ENCODE measurements at regions not wholly inside any gene's neighbourhood (a gene's known extent, or its start where the extent isn't known, plus 50 kb on each side); places are given as distances from the start of the nearest gene placed in this dataset.
"Not testable (repeated sequence)": the region's sequence is repeated elsewhere in the genome, so short reads cannot be mapped to it uniquely, and the experiment has no call there.

- no peaks in the 10 kb centered on the region for H3K36me3 ChIP-seq (ENCODE audit: insufficient read depth, low read length, poor library complexity, severe bottlenecking)
- DNase-seq (ENCODE audit: low spot score): no peak
- no peaks in the 10 kb centered on the region for H3K9me3 ChIP-seq (ENCODE audit: low read depth, low read length, poor library complexity, severe bottlenecking)
- no peak overlapping the region for H3K27ac ChIP-seq (ENCODE audit: low read depth, low read length, poor library complexity, severe bottlenecking)
- H3K4me1 ChIP-seq (ENCODE audit: insufficient read depth, low read length, poor library complexity, severe bottlenecking): no peaks in the 10 kb centered on the region
- no TSS peak for BruUV-seq (replicated peaks)
- no peak overlapping the region for H3K4me3 ChIP-seq (ENCODE audit: low read depth, low read length, poor library complexity, severe bottlenecking)
- POLR2A ChIA-PET (ENCODE audit: low non-redundant PET): no interaction called here
- no peak for TF ChIP-seq CTCF (conservative IDR thresholded peaks at IDR 0.05; ENCODE audit: low read depth, low read length)
- TF ChIP-seq EZH2 (IDR thresholded peaks at IDR 0.05; ENCODE audit: borderline replicate concordance, low read depth, low read length, poor library complexity, severe bottlenecking): no peak
- CTCF ChIA-PET: no interaction called here
- H3K27me3 ChIP-seq (replicated peaks; ENCODE audit: insufficient read depth, low read depth, low read length, poor library complexity): no peaks in the 10 kb centered on the region
- intact Hi-C loops (cut with micrococcal nuclease; ENCODE audit: unreplicated experiment): no loop called here
These were observed 177.9 kb upstream of the FST start for GRCh38 chr5:53302529-53302928.

- no peaks in the 10 kb centered on the region for H3K4me1 ChIP-seq (ENCODE audit: insufficient read depth, low read length, poor library complexity, severe bottlenecking)
- H3K36me3 ChIP-seq (ENCODE audit: insufficient read depth, low read length, poor library complexity, severe bottlenecking): no peaks in the 10 kb centered on the region
- no peak for TF ChIP-seq CTCF (conservative IDR thresholded peaks at IDR 0.05; ENCODE audit: low read depth, low read length)
- TF ChIP-seq EZH2 (IDR thresholded peaks at IDR 0.05; ENCODE audit: borderline replicate concordance, low read depth, low read length, poor library complexity, severe bottlenecking): no peak
- intact Hi-C loops (cut with micrococcal nuclease; ENCODE audit: unreplicated experiment): no loop called here
- no peak overlapping the region for H3K4me3 ChIP-seq (ENCODE audit: low read depth, low read length, poor library complexity, severe bottlenecking)
- no peaks in the 10 kb centered on the region for H3K9me3 ChIP-seq (ENCODE audit: low read depth, low read length, poor library complexity, severe bottlenecking)
- H3K27me3 ChIP-seq (replicated peaks; ENCODE audit: insufficient read depth, low read depth, low read length, poor library complexity): no peaks in the 10 kb centered on the region
- no peak overlapping the region for H3K27ac ChIP-seq (ENCODE audit: low read depth, low read length, poor library complexity, severe bottlenecking)
- POLR2A ChIA-PET (ENCODE audit: low non-redundant PET): no interaction called here
- CTCF ChIA-PET: no interaction called here
- DNase-seq (ENCODE audit: low spot score): no peak
- BruUV-seq (replicated peaks): no TSS peak
These were observed 177.3 kb upstream of the FST start for GRCh38 chr5:53303105-53303504.

GRCh38 chr5:53305316-53305715 is 175.1 kb upstream of the FST start:
- CTCF ChIA-PET; H3K4me1 ChIP-seq (ENCODE audit: insufficient read depth, low read length, poor library complexity, severe bottlenecking); BruUV-seq (replicated peaks); intact Hi-C loops (cut with micrococcal nuclease; ENCODE audit: unreplicated experiment); POLR2A ChIA-PET (ENCODE audit: low non-redundant PET); DNase-seq (ENCODE audit: low spot score); H3K4me3 ChIP-seq (ENCODE audit: low read depth, low read length, poor library complexity, severe bottlenecking); H3K27ac ChIP-seq (ENCODE audit: low read depth, low read length, poor library complexity, severe bottlenecking); H3K36me3 ChIP-seq (ENCODE audit: insufficient read depth, low read length, poor library complexity, severe bottlenecking); H3K27me3 ChIP-seq (replicated peaks; ENCODE audit: insufficient read depth, low read depth, low read length, poor library complexity); H3K9me3 ChIP-seq (ENCODE audit: low read depth, low read length, poor library complexity, severe bottlenecking): not testable (repeated sequence)

GRCh38 chr5:53309653-53310052 is 170.8 kb upstream of the FST start:
- intact Hi-C loops (cut with micrococcal nuclease; ENCODE audit: unreplicated experiment): no loop called here
- Histone ChIP-seq H3K27me3 (replicated peaks; ENCODE audit: insufficient read depth, low read depth, low read length, poor library complexity) (no peaks in the 10 kb centered on the region), H3K4me1 (ENCODE audit: insufficient read depth, low read length, poor library complexity, severe bottlenecking) (no peaks in the 10 kb centered on the region), H3K9me3 (ENCODE audit: low read depth, low read length, poor library complexity, severe bottlenecking) (no peaks in the 10 kb centered on the region), H3K4me3 (ENCODE audit: low read depth, low read length, poor library complexity, severe bottlenecking) (no peak overlapping the region), H3K36me3 (ENCODE audit: insufficient read depth, low read length, poor library complexity, severe bottlenecking) (no peaks in the 10 kb centered on the region), H3K27ac (ENCODE audit: low read depth, low read length, poor library complexity, severe bottlenecking) (no peak overlapping the region)
- POLR2A ChIA-PET (ENCODE audit: low non-redundant PET): no interaction called here
- TF ChIP-seq EZH2 (IDR thresholded peaks at IDR 0.05; ENCODE audit: borderline replicate concordance, low read depth, low read length, poor library complexity, severe bottlenecking) (no peak), CTCF (conservative IDR thresholded peaks at IDR 0.05; ENCODE audit: low read depth, low read length) (no peak)
- no peak for DNase-seq (ENCODE audit: low spot score)
- no TSS peak for BruUV-seq (replicated peaks)
- CTCF ChIA-PET: no interaction called here
